ENCODE measurements at regions not wholly inside any gene's neighbourhood (a gene's known extent, or its start where the extent isn't known, plus 50 kb on each side); places are given as distances from the start of the nearest gene placed in this dataset.

DNA sequence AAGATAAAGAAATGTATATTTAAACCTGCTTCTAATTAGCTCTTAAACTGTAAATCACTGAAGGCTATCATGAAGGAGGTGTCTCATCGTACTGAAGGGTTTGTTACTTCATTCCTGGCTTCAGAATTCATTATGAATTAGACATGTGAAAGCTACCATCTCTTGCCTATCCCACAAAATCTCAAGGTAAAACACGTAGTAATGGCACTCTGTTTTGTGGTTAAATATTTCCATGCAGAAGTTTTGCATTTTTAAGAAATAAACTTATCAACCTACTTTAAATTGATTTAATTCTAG lies 490.7 kb upstream of the NUDT12 start:
- no peak overlapping the region for H2AFZ ChIP-seq (ENCODE audit: low read length)
- CTCF ChIA-PET (ENCODE audit: unreplicated experiment), result interaction anchor here (1.1 kb wide), 1 partner anchor 17 kb away, joined by 3 read pairs; no protein-coding TSS in a partner anchor
- BruUV-seq (replicated peaks), result no TSS peak

DNA sequence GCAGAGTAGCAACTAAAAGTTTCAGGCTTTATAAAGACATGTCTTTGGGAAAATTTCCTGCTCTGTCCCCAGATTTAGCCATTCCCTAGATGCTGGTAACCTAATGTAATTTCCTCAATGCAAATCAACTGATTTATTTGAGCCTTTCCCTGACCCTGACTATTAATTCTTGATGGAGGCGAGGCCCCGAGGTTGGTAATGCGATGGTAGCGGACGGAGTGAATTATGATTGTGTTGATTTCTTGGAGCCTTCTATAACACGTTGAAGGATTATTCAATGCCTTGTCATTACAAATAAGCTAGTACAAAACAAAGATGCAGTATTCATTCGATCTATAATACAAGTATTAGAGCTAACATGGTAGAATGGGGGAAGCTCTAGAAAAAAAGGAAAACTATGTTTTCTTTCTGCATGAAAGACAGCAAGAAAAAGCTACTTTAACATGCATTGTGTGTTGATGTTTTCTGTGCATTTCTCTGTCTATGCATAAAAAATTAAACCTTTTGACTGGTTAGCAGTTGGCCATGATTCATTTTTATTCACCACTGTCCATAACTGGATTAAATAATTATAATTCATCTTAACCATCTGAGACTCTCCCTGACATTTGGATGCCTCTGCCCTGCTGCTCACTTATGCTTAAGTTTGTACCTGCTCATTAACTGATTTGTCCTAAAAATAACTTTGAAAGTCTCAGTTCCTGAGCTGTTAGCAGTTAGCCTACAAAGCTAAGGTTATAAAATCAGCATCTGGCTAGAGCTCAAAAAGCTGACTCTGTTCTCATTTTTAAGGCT lies 490.2 kb upstream of the NUDT12 start:
- no peaks in the 10 kb centered on the region for H3K4me1 ChIP-seq (ENCODE audit: insufficient read depth, low read length, poor library complexity, severe bottlenecking)
- no peak overlapping the region for H3K27ac ChIP-seq (ENCODE audit: low read depth, low read length, poor library complexity, severe bottlenecking)
- H3K36me3 ChIP-seq (ENCODE audit: insufficient read depth, low read length), result no peaks in the 10 kb centered on the region
- H3K4me3 ChIP-seq (ENCODE audit: low read depth, low read length, poor library complexity, severe bottlenecking), result no peak overlapping the region
- no peak for DNase-seq (ENCODE audit: low spot score)
- POLR2A ChIA-PET, result interaction anchor here (0.6 kb wide), 1 partner anchor 54 kb away, joined by 3 read pairs; no protein-coding TSS in a partner anchor
- BruUV-seq (replicated peaks), result no TSS peak
- TF ChIP-seq EZH2phosphoT487 (IDR thresholded peaks at IDR 0.05; ENCODE audit: borderline replicate concordance, low read depth, low read length), result no peak
- TF ChIP-seq, protein P1, sequence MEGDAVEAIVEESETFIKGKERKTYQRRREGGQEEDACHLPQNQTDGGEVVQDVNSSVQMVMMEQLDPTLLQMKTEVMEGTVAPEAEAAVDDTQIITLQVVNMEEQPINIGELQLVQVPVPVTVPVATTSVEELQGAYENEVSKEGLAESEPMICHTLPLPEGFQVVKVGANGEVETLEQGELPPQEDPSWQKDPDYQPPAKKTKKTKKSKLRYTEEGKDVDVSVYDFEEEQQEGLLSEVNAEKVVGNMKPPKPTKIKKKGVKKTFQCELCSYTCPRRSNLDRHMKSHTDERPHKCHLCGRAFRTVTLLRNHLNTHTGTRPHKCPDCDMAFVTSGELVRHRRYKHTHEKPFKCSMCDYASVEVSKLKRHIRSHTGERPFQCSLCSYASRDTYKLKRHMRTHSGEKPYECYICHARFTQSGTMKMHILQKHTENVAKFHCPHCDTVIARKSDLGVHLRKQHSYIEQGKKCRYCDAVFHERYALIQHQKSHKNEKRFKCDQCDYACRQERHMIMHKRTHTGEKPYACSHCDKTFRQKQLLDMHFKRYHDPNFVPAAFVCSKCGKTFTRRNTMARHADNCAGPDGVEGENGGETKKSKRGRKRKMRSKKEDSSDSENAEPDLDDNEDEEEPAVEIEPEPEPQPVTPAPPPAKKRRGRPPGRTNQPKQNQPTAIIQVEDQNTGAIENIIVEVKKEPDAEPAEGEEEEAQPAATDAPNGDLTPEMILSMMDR (conservative IDR thresholded peaks at IDR 0.05; ENCODE audit: low read length), result no peak
- H4K20me1 ChIP-seq (ENCODE audit: insufficient read depth, low read length), result no peaks in the 10 kb centered on the region
- CTCF ChIA-PET (ENCODE audit: unreplicated experiment), result interaction anchor here (1.1 kb wide), 1 partner anchor 18 kb away, joined by 3 read pairs; no protein-coding TSS in a partner anchor
- no peak overlapping the region for H2AFZ ChIP-seq (ENCODE audit: low read length)
- H3K9me3 ChIP-seq (ENCODE audit: low read length), result no peaks in the 10 kb centered on the region
- H3K79me2 ChIP-seq (ENCODE audit: insufficient read depth, low read depth, low read length), result no peaks in the 10 kb centered on the region
- no peak overlapping the region for H3K4me2 ChIP-seq (ENCODE audit: low read length)
- intact Hi-C loops (cut with micrococcal nuclease; ENCODE audit: unreplicated experiment), result no loop called here
- no peaks in the 10 kb centered on the region for H3K9me2 ChIP-seq (ENCODE audit: insufficient read depth, low read length)

More for the DNA sequence above, 490.7 kb upstream of the NUDT12 start:
- TF ChIP-seq, protein P1 (conservative IDR thresholded peaks at IDR 0.05; ENCODE audit: low read length), result no peak
- no peak for TF ChIP-seq EZH2phosphoT487 (IDR thresholded peaks at IDR 0.05; ENCODE audit: borderline replicate concordance, low read depth, low read length)
- Histone ChIP-seq H3K9me2 (ENCODE audit: insufficient read depth, low read length) (no peaks in the 10 kb centered on the region), H3K9me3 (ENCODE audit: low read length) (no peaks in the 10 kb centered on the region), H3K27ac (ENCODE audit: low read depth, low read length, poor library complexity, severe bottlenecking) (no peak overlapping the region), H3K4me2 (ENCODE audit: low read length) (no peak overlapping the region), H3K4me3 (ENCODE audit: low read depth, low read length, poor library complexity, severe bottlenecking) (no peak overlapping the region), H3K36me3 (ENCODE audit: insufficient read depth, low read length) (no peaks in the 10 kb centered on the region), H4K20me1 (ENCODE audit: insufficient read depth, low read length) (no peaks in the 10 kb centered on the region), H3K79me2 (ENCODE audit: insufficient read depth, low read depth, low read length) (no peaks in the 10 kb centered on the region), H3K4me1 (ENCODE audit: insufficient read depth, low read length, poor library complexity, severe bottlenecking) (no peaks in the 10 kb centered on the region)
- intact Hi-C loops (cut with micrococcal nuclease; ENCODE audit: unreplicated experiment), result no loop called here
- no peak for DNase-seq (ENCODE audit: low spot score)
- POLR2A ChIA-PET, result interaction anchor here (0.6 kb wide), 1 partner anchor 54 kb away, joined by 3 read pairs; no protein-coding TSS in a partner anchor

DNA sequence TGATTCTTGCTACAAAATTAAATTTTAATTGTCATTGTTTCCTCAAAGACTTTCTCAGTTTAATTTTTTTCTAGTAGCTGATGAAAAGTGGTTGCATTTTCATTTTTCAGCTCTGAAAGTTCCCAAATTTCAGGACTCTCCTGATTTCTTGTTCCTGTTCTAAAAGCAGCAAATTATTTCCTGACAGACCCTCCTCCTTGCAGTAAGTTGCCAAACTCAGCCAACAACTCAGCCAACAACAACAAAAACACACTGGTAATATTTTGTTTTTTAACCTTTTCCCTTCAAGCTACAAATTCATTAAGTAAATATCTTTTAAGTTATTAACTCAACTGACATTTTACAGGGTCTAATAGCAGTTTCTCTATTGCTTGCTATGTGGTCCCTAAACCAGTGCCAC lies 487.8 kb upstream of the NUDT12 start:
- no peaks in the 10 kb centered on the region for H3K36me3 ChIP-seq (ENCODE audit: insufficient read depth, low read length)
- H3K4me2 ChIP-seq (ENCODE audit: low read length), result no peak overlapping the region
- H3K9me2 ChIP-seq (ENCODE audit: insufficient read depth, low read length), result no peaks in the 10 kb centered on the region
- no peaks in the 10 kb centered on the region for H4K20me1 ChIP-seq (ENCODE audit: insufficient read depth, low read length)
- POLR2A ChIA-PET, result no interaction called here
- H3K9me3 ChIP-seq (ENCODE audit: low read length), result no peaks in the 10 kb centered on the region
- no peak overlapping the region for H3K4me3 ChIP-seq (ENCODE audit: low read depth, low read length, poor library complexity, severe bottlenecking)
- DNase-seq (ENCODE audit: low spot score), result no peak
- BruUV-seq (replicated peaks), result no TSS peak
- TF ChIP-seq EZH2phosphoT487 (IDR thresholded peaks at IDR 0.05; ENCODE audit: borderline replicate concordance, low read depth, low read length), result no peak
- TF ChIP-seq, protein P1 (conservative IDR thresholded peaks at IDR 0.05; ENCODE audit: low read length), result no peak
- no peak overlapping the region for H3K27ac ChIP-seq (ENCODE audit: low read depth, low read length, poor library complexity, severe bottlenecking)
- H2AFZ ChIP-seq (ENCODE audit: low read length), result no peak overlapping the region
- intact Hi-C loops (cut with micrococcal nuclease; ENCODE audit: unreplicated experiment), result no loop called here
- no peaks in the 10 kb centered on the region for H3K79me2 ChIP-seq (ENCODE audit: insufficient read depth, low read depth, low read length)
- CTCF ChIA-PET (ENCODE audit: unreplicated experiment), result no interaction called here
- H3K4me1 ChIP-seq (ENCODE audit: insufficient read depth, low read length, poor library complexity, severe bottlenecking), result no peaks in the 10 kb centered on the region
